ENCODE measurements at regions not wholly inside any gene's neighbourhood (a gene's known extent, or its start where the extent isn't known, plus 50 kb on each side); places are given as distances from the start of the nearest gene placed in this dataset.

DNA sequence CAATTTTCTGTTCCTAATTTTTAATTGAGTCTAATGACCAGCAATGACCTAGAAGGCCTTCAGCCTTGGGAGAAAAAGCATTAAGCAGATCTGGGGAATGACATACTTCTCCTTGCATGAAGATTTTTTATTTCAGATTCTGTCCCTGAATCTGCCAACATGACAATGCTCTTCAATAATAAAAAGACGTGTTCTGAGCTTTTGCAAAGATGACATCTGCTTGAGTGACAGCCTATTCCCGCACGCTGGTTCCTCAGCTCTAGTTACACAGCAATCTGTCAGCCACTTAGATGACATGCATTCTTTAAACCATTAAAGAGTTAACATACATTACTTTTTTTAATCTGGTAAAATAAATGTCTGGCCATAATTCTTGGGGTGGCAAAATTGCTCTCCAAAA is 129.3 kb upstream of the CDH6 start:
- TF ChIP-seq, protein P1, sequence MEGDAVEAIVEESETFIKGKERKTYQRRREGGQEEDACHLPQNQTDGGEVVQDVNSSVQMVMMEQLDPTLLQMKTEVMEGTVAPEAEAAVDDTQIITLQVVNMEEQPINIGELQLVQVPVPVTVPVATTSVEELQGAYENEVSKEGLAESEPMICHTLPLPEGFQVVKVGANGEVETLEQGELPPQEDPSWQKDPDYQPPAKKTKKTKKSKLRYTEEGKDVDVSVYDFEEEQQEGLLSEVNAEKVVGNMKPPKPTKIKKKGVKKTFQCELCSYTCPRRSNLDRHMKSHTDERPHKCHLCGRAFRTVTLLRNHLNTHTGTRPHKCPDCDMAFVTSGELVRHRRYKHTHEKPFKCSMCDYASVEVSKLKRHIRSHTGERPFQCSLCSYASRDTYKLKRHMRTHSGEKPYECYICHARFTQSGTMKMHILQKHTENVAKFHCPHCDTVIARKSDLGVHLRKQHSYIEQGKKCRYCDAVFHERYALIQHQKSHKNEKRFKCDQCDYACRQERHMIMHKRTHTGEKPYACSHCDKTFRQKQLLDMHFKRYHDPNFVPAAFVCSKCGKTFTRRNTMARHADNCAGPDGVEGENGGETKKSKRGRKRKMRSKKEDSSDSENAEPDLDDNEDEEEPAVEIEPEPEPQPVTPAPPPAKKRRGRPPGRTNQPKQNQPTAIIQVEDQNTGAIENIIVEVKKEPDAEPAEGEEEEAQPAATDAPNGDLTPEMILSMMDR (IDR thresholded peaks at IDR 0.05; ENCODE audit: low read depth, low read length): no peak
- TF ChIP-seq POLR2A (IDR thresholded peaks at IDR 0.05; ENCODE audit: extremely low read depth, insufficient read length) (no peak), MYC (IDR thresholded peaks at IDR 0.05; ENCODE audit: low read depth, low read length) (no peak)
- TF ChIP-seq, protein P2, sequence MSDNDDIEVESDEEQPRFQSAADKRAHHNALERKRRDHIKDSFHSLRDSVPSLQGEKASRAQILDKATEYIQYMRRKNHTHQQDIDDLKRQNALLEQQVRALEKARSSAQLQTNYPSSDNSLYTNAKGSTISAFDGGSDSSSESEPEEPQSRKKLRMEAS (IDR thresholded peaks at IDR 0.05; ENCODE audit: low read depth, low read length): no peak
